ENCODE measurements at regions not wholly inside any gene's neighbourhood (a gene's known extent, or its start where the extent isn't known, plus 50 kb on each side); places are given as distances from the start of the nearest gene placed in this dataset.
"Not testable (repeated sequence)": the region's sequence is repeated elsewhere in the genome, so short reads cannot be mapped to it uniquely, and the experiment has no call there.

DNA sequence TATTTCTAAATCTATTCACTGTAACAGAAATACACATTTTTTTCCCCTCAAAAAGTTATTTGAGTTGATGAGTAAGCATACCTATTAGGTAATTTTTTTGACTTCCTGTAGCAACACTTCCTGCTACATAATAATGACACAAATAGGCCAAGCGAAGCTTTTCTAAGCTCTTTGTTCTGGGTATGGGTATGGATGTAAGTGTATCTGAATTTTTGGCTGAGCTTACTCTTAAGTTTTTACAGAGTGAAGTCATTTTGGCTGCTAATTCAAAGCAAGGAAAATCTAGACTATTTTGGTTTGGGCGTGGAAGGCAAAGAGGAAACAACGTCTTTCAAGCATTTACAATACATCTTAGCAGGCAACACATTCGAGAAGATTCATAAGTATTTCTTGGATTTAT is 1206.0 kb upstream of the FLRT2 start:
- no peak for DNase-seq (ENCODE audit: extremely low spot score in 2 of 2)
- Histone ChIP-seq H3K27ac (no peak overlapping the region), H3K27me3 (no peaks in the 10 kb centered on the region), H3K4me3 (no peak overlapping the region), H3K36me3 (no peaks in the 10 kb centered on the region), H3K4me1 (no peaks in the 10 kb centered on the region), H3K9me3 (no peaks in the 10 kb centered on the region)
- TF ChIP-seq POLR2AphosphoS5 (IDR thresholded peaks at IDR 0.05; ENCODE audit: insufficient read depth in 1 of 2, low read depth in 1 of 2) (peak in 1 of 2 donors; percentile 10), POLR2A (IDR thresholded peaks at IDR 0.05) (no peak)
- TF ChIP-seq, protein P1, sequence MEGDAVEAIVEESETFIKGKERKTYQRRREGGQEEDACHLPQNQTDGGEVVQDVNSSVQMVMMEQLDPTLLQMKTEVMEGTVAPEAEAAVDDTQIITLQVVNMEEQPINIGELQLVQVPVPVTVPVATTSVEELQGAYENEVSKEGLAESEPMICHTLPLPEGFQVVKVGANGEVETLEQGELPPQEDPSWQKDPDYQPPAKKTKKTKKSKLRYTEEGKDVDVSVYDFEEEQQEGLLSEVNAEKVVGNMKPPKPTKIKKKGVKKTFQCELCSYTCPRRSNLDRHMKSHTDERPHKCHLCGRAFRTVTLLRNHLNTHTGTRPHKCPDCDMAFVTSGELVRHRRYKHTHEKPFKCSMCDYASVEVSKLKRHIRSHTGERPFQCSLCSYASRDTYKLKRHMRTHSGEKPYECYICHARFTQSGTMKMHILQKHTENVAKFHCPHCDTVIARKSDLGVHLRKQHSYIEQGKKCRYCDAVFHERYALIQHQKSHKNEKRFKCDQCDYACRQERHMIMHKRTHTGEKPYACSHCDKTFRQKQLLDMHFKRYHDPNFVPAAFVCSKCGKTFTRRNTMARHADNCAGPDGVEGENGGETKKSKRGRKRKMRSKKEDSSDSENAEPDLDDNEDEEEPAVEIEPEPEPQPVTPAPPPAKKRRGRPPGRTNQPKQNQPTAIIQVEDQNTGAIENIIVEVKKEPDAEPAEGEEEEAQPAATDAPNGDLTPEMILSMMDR (IDR thresholded peaks at IDR 0.05), result no peak
- intact Hi-C loops (cut with DNase I), result no loop called here

DNA sequence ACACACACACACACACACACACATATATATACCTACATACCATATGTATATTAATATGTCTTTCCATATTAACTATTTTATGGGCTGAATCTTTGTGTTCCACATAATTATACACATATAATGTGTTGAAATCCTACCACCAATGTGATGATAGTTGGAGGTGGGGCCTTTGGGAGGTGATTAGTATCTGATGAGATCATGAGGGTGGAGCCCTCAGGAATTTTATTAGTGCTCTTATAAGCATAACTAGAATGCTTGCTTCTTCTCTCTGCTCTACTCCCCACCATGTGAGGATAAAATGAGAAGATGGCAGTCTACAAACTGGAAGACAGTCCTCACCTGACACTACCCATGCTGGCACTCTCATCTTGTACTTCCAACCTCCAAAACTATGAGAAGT is 1193.5 kb upstream of the FLRT2 start:
- intact Hi-C loops (cut with DNase I), result no loop called here
- TF ChIP-seq, protein P1 (IDR thresholded peaks at IDR 0.05), result no peak
- TF ChIP-seq POLR2AphosphoS5 (IDR thresholded peaks at IDR 0.05; ENCODE audit: insufficient read depth in 1 of 2, low read depth in 1 of 2) (no peak), POLR2A (IDR thresholded peaks at IDR 0.05) (no peak)
- Histone ChIP-seq H3K27ac (no peak overlapping the region), H3K36me3 (no peaks in the 10 kb centered on the region), H3K4me1 (no peaks in the 10 kb centered on the region), H3K9me3 (no peaks in the 10 kb centered on the region), H3K4me3 (no peak overlapping the region), H3K27me3 (no peaks in the 10 kb centered on the region)
- DNase-seq (ENCODE audit: extremely low spot score in 2 of 2), result no peak

DNA sequence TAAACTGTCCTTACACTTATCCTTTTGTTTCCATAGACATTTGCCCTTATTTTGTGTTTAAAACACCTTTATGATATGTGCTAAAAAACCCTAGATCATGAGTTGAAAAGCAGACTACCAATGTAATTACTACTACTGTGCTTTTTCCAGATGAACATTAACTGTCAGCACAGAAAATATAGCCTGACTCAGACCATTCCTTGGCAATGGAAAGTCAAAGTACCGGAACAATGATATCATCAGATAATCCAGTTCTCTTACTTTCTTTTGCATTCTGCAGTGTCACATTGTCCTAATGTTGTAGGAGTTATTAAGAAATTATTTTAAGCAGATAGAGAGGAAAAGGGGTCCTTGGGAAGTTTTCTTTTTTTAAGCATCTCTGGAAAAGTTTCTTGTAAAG is 1189.0 kb upstream of the FLRT2 start:
- H3K36me3 ChIP-seq, result no peaks in the 10 kb centered on the region
- H3K9me3 ChIP-seq, result no peaks in the 10 kb centered on the region
- no peak for DNase-seq (ENCODE audit: extremely low spot score in 2 of 2)
- H3K4me1 ChIP-seq, result no peaks in the 10 kb centered on the region
- H3K27me3 ChIP-seq, result no peaks in the 10 kb centered on the region
- H3K4me3 ChIP-seq, result no peak overlapping the region
- intact Hi-C loops (cut with DNase I), result no loop called here
- TF ChIP-seq, protein P1 (IDR thresholded peaks at IDR 0.05), result no peak
- TF ChIP-seq POLR2A (IDR thresholded peaks at IDR 0.05), result no peak
- no peak for TF ChIP-seq POLR2AphosphoS5 (IDR thresholded peaks at IDR 0.05; ENCODE audit: insufficient read depth in 1 of 2, low read depth in 1 of 2)
- no peak overlapping the region for H3K27ac ChIP-seq

DNA sequence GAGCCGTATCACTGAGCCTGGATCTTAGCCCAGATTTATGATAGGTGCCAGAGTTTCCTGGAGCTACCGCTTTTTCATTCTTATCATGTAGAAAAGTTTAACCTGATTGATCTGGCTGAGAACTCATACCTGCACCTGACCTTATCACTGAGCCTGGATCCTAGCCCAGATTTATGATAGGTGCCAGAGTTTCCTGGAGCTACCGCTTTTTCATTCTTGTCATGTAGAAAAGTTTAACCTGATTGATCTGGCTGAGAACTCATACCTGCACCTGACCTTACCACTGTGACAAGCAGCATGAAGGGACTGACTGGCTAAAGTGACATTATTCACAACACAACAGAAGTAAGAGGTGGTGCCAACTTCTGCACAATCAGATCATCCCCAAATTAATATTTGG is 1188.1 kb upstream of the FLRT2 start:
- intact Hi-C loops (cut with DNase I), result not testable (repeated sequence)

DNA sequence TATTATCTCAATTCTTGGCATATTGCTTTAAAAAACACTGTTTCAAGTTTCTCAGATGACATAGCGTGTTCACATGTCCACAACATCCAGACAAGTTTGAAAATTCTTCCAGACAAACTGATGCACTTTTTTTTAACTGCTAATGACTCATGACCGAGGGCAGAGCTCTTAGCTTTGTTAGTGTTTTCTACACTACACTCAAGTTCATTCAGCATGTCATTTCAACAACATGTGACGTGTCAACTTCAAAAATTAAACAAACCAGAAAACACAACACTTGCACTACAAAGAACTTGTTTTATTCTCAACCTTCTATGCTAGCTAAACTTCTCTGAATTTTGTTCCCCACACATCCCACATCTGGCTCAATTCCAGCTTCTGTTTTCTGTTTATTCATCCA is 1186.3 kb upstream of the FLRT2 start:
- Histone ChIP-seq H3K4me3 (no peak overlapping the region), H3K27ac (no peak overlapping the region), H3K4me1 (no peaks in the 10 kb centered on the region), H3K27me3 (no peaks in the 10 kb centered on the region), H3K9me3 (no peaks in the 10 kb centered on the region), H3K36me3 (no peaks in the 10 kb centered on the region)
- intact Hi-C loops (cut with DNase I), result no loop called here
- DNase-seq (ENCODE audit: extremely low spot score in 2 of 2), result no peak
- TF ChIP-seq POLR2AphosphoS5 (IDR thresholded peaks at IDR 0.05; ENCODE audit: insufficient read depth in 1 of 2, low read depth in 1 of 2) (no peak), POLR2A (IDR thresholded peaks at IDR 0.05) (no peak)
- TF ChIP-seq, protein P1 (IDR thresholded peaks at IDR 0.05), result no peak

More for the DNA sequence above, 1188.1 kb upstream of the FLRT2 start:
- not testable (repeated sequence) for H3K4me3 ChIP-seq; H3K9me3 ChIP-seq; H3K27me3 ChIP-seq; H3K27ac ChIP-seq; H3K4me1 ChIP-seq; DNase-seq (ENCODE audit: extremely low spot score in 2 of 2); H3K36me3 ChIP-seq

DNA sequence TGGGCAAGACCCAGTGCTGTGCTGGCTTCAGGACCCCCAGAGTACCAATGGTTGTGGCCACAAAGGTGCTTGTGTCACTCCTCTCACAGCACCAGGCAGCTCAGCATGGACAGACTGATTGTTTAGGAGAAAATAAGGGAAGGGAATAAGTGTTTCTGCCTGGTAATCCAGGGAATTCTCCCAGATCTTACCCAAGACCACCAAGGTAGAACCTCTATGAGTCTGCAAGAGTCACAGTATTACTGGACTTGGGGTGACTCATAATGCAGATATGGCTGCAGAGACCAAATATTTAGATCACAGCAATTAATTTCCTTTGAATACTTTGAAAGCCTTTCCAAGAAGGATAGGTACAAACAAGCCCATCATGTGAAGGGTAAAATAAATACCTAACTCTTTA is 1178.3 kb upstream of the FLRT2 start:
- Histone ChIP-seq H3K9me3 (no peaks in the 10 kb centered on the region), H3K4me1 (no peaks in the 10 kb centered on the region), H3K27ac (no peak overlapping the region), H3K27me3 (no peaks in the 10 kb centered on the region), H3K36me3 (no peaks in the 10 kb centered on the region), H3K4me3 (no peak overlapping the region)
- intact Hi-C loops (cut with DNase I), result no loop called here
- no peak for TF ChIP-seq POLR2AphosphoS5 (IDR thresholded peaks at IDR 0.05; ENCODE audit: insufficient read depth in 1 of 2, low read depth in 1 of 2)
- TF ChIP-seq POLR2A (IDR thresholded peaks at IDR 0.05), result no peak
- TF ChIP-seq, protein P1 (IDR thresholded peaks at IDR 0.05), result no peak
- no peak for DNase-seq (ENCODE audit: extremely low spot score in 2 of 2)

All from vagina (tissue), 2 donors.